ENCODE measurements at regions not wholly inside any gene's neighbourhood (a gene's known extent, or its start where the extent isn't known, plus 50 kb on each side); places are given as distances from the start of the nearest gene placed in this dataset.

GRCh38 chrX:139448996-139449395 lies 81.5 kb upstream of the F9 start:
- TF ChIP-seq, protein P1, sequence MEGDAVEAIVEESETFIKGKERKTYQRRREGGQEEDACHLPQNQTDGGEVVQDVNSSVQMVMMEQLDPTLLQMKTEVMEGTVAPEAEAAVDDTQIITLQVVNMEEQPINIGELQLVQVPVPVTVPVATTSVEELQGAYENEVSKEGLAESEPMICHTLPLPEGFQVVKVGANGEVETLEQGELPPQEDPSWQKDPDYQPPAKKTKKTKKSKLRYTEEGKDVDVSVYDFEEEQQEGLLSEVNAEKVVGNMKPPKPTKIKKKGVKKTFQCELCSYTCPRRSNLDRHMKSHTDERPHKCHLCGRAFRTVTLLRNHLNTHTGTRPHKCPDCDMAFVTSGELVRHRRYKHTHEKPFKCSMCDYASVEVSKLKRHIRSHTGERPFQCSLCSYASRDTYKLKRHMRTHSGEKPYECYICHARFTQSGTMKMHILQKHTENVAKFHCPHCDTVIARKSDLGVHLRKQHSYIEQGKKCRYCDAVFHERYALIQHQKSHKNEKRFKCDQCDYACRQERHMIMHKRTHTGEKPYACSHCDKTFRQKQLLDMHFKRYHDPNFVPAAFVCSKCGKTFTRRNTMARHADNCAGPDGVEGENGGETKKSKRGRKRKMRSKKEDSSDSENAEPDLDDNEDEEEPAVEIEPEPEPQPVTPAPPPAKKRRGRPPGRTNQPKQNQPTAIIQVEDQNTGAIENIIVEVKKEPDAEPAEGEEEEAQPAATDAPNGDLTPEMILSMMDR (conservative IDR thresholded peaks at IDR 0.05; ENCODE audit: low read depth in 2 of 2), result no peak
- TF ChIP-seq NANOG (IDR thresholded peaks at IDR 0.05; ENCODE audit: borderline replicate concordance), result no peak
